Tibial artery (tissue), 4 donors: ENCODE measurements at regions not wholly inside any gene's neighbourhood (a gene's known extent, or its start where the extent isn't known, plus 50 kb on each side); places are given as distances from the start of the nearest gene placed in this dataset.
"Not testable (repeated sequence)": the region's sequence is repeated elsewhere in the genome, so short reads cannot be mapped to it uniquely, and the experiment has no call there.

Experiments used
- DNase-seq, 2 donors: peaks; one replicate each; pipeline ENCODE4 v3.0.0-alpha.2; 2019
- H3K27ac ChIP-seq, 2 donors: fragments of 200-600 bp; sonication (generic) in 1 of 2; 1 replicate in 1 of 2; 2 replicates in 1 of 2; pipeline ENCODE4 v1.5.1; 2018 to 2019; ENCODE audit warnings: mild to moderate bottlenecking in 1 of 2
- H3K27me3 ChIP-seq, 2 donors: fragments of 200-600 bp; sonication (generic) in 1 of 2; one replicate each; pipeline versions ENCODE4 v1.5.1 to v1.6.0; 2016 to 2019
- H3K36me3 ChIP-seq, 3 donors: fragments of 200-600 bp; sonication (generic) in 2 of 3; one replicate each; pipeline ENCODE4 v1.5.1; 2016 to 2019; ENCODE audit warnings: mild to moderate bottlenecking in 2 of 3
- H3K4me1 ChIP-seq, 4 donors: fragments of 200-600 bp; sonication (generic) in 2 of 4; 1 replicate in 3 of 4; 2 replicates in 1 of 4; pipeline ENCODE4 v1.5.1; 2016 to 2019
- H3K4me3 ChIP-seq, 2 donors: fragments of 200-600 bp; sonication (generic) in 1 of 2; 1 replicate in 1 of 2; 2 replicates in 1 of 2; pipeline ENCODE4 v1.5.1; 2018 to 2019; ENCODE audit warnings: mild to moderate bottlenecking in 2 of 2
- H3K9me3 ChIP-seq, 3 donors: fragments of 200-600 bp; sonication (generic) in 1 of 3; one replicate each; pipeline ENCODE4 v1.5.1; 2016 to 2019
- CTCF ChIP-seq, 2 experiments: fragments of 200-600 bp in 1 of 2; fragments of 450-650 bp in 1 of 2; IDR thresholded peaks; one replicate each; pipeline ENCODE4 v1.5.1; 2017 to 2019; ENCODE audit warnings: antibody characterized with exemption in 2 of 2, mild to moderate bottlenecking in 1 of 2, moderate library complexity in 1 of 2
- intact Hi-C: fragments of 100-400 bp; cut with DNase I; formaldehyde crosslinking; loops from one replicate; pipeline ENCODE4 v1.15.0; 2023; ENCODE audit warnings: low total_unique reads

DNA sequence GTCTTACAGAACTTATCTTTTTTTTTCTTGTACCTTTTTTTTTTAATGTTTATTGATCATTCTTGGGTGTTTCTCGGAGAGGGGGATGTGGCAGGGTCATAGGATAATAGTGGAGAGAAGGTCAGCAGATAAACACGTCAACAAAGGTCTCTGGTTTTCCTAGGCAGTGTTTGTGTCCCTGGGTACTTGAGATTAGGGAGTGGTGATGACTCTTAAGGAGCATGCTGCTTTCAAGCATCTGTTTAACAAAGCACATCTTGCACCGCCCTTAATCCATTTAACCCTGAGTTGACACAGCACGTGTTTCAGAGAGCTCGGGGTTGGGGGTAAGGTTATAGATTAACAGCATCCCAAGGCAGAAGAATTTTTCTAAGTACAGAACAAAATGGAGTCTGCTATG lies 345.9 kb downstream of the TUBA3C start:
- intact Hi-C loops, H3K36me3 ChIP-seq, DNase-seq, H3K4me3 ChIP-seq, H3K27ac ChIP-seq, H3K27me3 ChIP-seq, H3K4me1 ChIP-seq, H3K9me3 ChIP-seq: not testable (repeated sequence)

DNA sequence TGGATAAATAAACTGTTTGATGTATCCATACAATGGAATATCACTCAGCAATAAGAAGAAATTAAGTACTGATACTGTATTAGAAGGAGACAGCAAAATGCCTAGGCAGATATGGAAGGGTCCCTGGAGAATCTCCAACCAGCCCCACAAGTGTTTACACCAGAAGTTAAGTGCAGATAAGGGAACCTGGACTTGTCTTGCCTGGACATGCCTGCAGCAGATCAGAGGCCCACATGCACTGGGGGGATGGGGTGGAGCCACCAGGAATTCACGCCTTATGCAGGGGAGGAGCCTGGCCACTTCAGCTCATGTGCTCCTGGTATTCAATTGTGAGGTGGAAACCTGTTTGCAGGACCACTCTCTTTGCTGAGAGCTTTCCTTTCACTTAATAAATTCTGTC lies 356.9 kb downstream of the TUBA3C start:
- not testable (repeated sequence) for H3K27ac ChIP-seq

GRCh38 chr13:18822655-18823639 lies 358.7 kb downstream of the TUBA3C start:
- DNase-seq, H3K36me3 ChIP-seq, intact Hi-C loops, H3K9me3 ChIP-seq, H3K4me1 ChIP-seq, H3K27me3 ChIP-seq, H3K4me3 ChIP-seq, H3K27ac ChIP-seq: not testable (repeated sequence)

More for the DNA sequence above, 356.9 kb downstream of the TUBA3C start:
- intact Hi-C loops, H3K9me3 ChIP-seq, H3K4me3 ChIP-seq, H3K4me1 ChIP-seq, H3K36me3 ChIP-seq, DNase-seq, H3K27me3 ChIP-seq: not testable (repeated sequence)

DNA sequence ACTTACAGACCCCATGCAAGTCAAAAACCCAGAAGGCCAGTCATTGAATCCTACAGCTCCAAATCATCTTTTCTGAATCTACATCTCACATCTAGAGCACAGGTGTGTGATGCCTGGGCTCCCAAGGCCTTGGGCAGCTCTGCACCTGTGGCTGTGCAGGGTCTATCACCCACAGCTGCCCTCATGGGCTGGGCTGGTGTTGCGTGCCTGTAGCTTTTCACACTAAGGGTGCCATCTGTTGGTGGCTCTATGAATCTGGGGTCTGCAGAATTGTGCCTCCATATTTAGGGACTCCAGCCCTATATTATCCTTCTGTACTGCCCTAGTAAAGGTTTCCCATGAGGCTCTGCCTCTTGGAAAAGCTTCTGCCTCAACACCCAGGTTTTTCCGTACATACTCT lies 407.6 kb downstream of the TUBA3C start:
- DNase-seq, H3K4me1 ChIP-seq, H3K27me3 ChIP-seq, H3K9me3 ChIP-seq, intact Hi-C loops, H3K4me3 ChIP-seq, H3K27ac ChIP-seq, H3K36me3 ChIP-seq: not testable (repeated sequence)

DNA sequence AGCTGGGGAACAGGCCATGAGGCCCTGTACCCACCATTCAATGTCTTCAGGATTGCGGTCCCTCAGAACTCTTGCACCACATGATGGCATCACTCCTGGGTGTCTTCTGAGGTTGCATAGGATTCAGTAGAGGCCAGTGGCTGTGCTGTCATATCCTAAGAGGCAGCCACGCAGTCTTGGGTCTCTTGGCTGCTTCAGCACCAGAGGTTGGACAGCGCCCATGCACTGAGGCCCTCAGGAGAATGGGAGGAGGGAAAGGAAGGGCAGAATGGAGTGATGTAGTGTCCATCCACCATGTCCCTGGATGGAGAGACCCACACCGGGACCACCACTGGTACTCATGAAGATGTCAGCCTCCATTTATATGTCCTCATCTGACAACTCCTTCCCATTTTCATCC lies 439.9 kb downstream of the TUBA3C start:
- H3K27me3 ChIP-seq, H3K4me1 ChIP-seq, H3K36me3 ChIP-seq, intact Hi-C loops, H3K27ac ChIP-seq, DNase-seq, H3K4me3 ChIP-seq, H3K9me3 ChIP-seq: not testable (repeated sequence)

DNA sequence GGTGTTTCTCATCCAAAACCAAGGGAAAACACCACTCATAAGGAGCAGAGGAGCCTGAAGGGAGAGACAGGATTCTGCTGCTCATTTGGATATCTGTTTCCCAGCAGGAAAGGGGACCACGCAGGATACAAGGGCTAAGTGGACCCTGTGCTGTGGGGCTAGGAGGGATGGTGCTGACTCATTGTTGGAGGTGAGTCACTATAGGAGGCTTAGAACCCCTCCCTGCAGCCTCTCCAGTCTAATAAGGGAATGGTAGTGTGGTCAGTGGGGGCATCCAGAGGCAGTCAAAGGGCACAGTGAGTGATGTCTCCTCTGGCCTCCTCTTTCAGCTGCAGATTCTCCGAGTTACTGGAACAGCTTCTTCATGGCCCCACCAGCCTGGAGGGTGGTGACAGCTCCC lies 442.3 kb downstream of the TUBA3C start:
- no peak for TF ChIP-seq CTCF (IDR thresholded peaks at IDR 0.05)
- intact Hi-C loops: no loop called here

GRCh38 chr13:18738086-18738485 lies 443.5 kb downstream of the TUBA3C start:
- DNase-seq, H3K27ac ChIP-seq, H3K36me3 ChIP-seq, intact Hi-C loops, H3K27me3 ChIP-seq, H3K4me1 ChIP-seq, H3K4me3 ChIP-seq, H3K9me3 ChIP-seq: not testable (repeated sequence)

More for the DNA sequence above, 442.3 kb downstream of the TUBA3C start:
- H3K4me1 ChIP-seq: no peaks in the 10 kb centered on the region
- H3K27ac ChIP-seq: no peak overlapping the region
- H3K36me3 ChIP-seq: no peaks in the 10 kb centered on the region
- no peak for DNase-seq
- H3K9me3 ChIP-seq: no peaks in the 10 kb centered on the region
- no peaks in the 10 kb centered on the region for H3K27me3 ChIP-seq
- H3K4me3 ChIP-seq: no peak overlapping the region

DNA sequence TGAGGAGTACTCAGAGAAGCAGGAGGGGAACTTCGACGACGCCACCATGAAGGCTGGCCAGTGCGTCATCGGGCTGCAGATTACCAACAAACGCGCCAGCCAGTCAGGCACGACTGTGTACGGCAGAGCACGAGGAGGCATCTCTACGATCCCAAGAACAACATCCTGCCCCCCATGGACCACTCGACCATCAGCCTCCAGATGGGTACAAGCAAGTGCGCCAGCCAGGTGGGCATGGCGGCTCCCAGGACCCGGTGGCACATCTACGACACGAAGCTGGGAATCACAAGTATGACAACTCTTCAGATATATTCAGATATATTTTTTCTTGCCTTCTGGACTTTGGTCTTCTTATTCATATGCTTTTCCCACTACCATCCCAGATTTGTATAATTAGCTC lies 454.5 kb downstream of the TUBA3C start:
- H3K36me3 ChIP-seq, H3K27ac ChIP-seq, H3K27me3 ChIP-seq, H3K4me1 ChIP-seq, intact Hi-C loops, H3K9me3 ChIP-seq, DNase-seq, H3K4me3 ChIP-seq: not testable (repeated sequence)

DNA sequence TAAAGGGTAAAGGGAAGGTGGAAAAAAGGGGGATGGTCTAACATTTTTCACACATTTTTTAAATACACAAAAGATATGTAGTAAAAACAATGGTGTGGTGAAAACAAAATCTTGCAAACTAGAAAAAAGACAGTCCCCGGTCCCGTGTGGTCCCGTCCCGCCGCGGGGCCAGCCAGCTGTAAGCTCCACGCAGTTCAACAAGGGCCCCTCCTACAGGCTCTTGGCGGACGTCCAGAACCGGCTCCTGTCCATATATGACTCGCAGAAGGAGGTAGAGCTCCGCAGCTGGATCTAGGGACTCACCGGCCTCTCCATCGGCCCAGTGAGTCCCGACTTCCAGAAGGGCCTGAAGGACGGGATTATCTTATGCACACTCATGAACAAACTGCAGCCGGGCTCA lies 455.1 kb downstream of the TUBA3C start:
- intact Hi-C loops, DNase-seq, H3K27ac ChIP-seq, H3K4me1 ChIP-seq, H3K9me3 ChIP-seq, H3K36me3 ChIP-seq, H3K4me3 ChIP-seq, H3K27me3 ChIP-seq: not testable (repeated sequence)

DNA sequence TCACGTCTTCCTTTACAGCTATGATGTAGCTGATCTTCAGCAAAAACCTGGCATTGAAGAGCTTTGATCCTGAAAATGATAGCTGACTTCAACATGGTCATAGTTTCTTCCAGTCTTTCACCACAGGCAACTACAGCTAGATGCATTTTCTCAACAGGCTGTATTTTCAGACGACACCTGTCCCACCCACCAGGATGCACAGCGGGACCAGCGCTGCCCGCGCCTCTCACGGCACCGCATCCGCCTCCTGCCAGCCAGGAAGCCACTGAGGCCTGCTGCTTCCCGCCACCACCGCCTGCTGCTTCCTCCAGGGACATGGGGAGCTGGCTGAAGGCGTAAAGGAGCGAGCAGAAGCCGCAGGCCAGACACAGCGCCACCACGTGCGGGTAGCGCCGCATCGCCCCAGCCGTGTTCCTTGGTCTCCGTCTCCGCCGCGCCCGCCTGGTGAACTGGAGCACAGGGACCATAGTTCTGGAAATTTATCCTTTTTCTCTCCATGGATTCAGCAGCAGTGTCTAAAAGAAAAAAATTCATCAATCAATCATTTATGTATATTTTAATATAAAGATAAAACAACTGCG lies 456.3 kb downstream of the TUBA3C start:
- H3K4me3 ChIP-seq, H3K27ac ChIP-seq, H3K36me3 ChIP-seq, intact Hi-C loops, H3K4me1 ChIP-seq, DNase-seq, H3K27me3 ChIP-seq, H3K9me3 ChIP-seq: not testable (repeated sequence)
